Left lobe of liver (tissue), 2 donors: ENCODE measurements at regions not wholly inside any gene's neighbourhood (a gene's known extent, or its start where the extent isn't known, plus 50 kb on each side); places are given as distances from the start of the nearest gene placed in this dataset.

Experiments used
- ATAC-seq: fragments of 200-7000 bp; cut with Tn5 transposase; one replicate; pipeline ENCODE4 v1.9.1; 2020; ENCODE audit warnings: mild to moderate bottlenecking, moderate library complexity
- DNase-seq: peaks from one replicate; pipeline ENCODE4 v3.0.0-alpha.2; 2020; ENCODE audit warnings: low spot score
- donor health status: DM: no; HTN: no; CAD: no; lungs with moderate emphysema.
- donor health status: DM: no; HTN: yes; CAD: no.

GRCh38 chr3:178428037-178428436 is 108.2 kb upstream of the KCNMB2 start:
- ATAC-seq (no peak), DNase-seq (no peak)

DNA sequence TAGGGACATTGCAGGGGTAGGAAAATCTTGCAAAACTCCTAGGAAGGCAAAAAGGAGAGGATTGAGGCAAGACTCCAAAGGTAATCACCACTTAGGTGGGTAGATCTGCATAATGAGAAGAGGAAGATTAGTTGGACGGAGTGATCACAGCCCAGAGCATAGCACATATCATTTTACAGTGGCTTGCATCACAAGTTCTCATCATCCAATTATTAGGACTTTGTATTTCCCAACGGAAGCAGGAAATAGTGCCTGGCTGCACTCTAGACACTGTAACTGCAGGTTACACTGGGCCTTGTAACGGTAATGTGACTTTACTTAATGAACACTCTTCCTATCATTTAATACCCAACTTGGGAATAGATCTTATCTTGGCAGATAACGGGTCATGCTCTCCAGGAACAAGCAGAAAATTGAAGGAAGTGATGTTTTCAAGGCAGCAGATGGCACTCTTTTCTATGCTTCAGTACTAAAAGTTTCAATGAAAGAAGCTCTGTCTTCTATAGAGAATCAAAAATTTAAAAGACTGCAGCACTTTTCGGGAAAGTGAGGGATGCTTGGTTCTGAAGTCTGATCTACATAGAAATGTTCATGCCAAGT is 101.9 kb upstream of the KCNMB2 start:
- DNase-seq (no peak), ATAC-seq (no peak)

DNA sequence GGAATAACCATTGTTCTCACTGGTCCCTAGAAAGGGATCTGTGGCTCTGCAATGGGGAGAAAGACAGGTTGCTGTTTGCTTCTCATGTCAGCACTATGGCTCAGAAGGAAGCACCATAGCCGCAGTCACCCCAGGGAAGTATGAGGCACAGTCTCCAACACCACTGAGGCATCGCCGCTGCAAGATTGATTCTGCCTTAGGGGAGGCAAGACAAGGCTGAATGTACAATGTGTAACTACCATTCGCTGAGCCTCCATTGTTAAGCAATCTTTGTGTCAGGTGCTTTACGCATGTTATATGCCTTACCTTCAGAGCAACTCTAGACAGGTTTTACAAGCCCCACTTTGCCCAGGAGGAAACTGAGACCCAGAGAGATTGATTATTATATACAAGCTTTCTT is 100.7 kb upstream of the KCNMB2 start:
- ATAC-seq: no peak
- DNase-seq: no peak

GRCh38 chr3:178436773-178437172 is 99.5 kb upstream of the KCNMB2 start:
- ATAC-seq (peak; percentile 60), DNase-seq (no peak)

DNA sequence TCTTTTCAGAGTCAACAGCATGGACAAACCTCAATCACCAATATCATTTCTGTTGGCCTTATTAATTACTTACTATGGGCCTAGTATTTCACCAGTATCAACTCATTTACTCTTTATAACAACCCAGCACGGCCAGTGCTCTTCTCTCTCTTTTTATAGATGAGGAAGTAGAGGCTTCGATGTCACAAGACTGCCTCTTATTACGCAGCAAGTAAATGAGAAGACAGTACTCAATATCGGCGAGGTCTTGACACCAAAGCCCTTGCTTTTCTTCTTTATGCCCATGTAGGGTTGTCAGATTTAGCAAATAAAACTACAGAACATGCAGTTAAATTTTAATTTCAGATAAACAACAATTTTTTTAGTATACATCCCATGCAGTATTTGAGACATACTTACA is 99.0 kb upstream of the KCNMB2 start:
- no peak for DNase-seq
- no peak for ATAC-seq

GRCh38 chr3:178439504-178439903 is 96.7 kb upstream of the KCNMB2 start:
- ATAC-seq (no peak), DNase-seq (no peak)

DNA sequence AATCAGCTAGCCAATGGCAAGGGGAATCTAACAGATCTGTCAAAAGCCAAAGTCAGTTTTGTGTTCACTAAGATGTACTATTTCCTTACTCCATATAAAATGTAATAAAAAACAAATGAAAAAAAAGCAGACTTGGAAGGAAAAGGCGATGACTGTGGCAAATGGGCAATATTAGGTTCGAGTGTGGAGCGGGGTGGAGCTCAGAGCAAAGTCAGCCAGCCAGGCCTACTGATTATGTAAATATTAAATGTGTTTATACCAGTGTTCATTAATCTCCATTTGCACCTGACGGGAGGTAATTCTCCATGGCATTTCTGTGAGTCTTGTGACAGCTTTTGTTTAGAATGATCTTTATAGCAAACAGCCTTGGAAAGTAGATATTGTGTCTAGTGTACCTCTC is 96.2 kb upstream of the KCNMB2 start:
- DNase-seq (no peak), ATAC-seq (no peak)

GRCh38 chr3:178443634-178444033 is 92.6 kb upstream of the KCNMB2 start:
- no peak for ATAC-seq
- DNase-seq: no peak

DNA sequence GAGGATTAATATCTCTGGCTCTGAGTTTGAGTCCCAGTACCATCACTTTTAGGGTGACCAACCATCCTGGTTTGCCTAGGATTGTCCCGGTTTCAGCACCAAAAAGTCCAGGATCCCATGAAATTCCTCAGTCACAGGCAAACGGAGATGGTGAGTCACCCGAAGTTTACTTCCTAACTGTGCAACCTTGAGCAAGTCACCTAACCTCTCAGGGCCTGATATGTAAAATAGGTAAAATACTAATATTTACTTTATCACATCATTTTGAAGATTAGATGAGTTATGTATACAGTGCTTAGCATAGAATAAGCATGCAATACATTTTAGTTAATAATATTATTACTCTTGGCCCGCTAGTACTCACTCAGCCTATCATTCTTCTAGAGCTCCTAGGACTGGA is 91.1 kb upstream of the KCNMB2 start:
- ATAC-seq: no peak
- no peak for DNase-seq

- DNase-seq (no peak), ATAC-seq (no peak)
Measured at GRCh38 chr3:178446059-178446458, 90.2 kb upstream of the KCNMB2 start.

- no peak for DNase-seq
- no peak for ATAC-seq
Measured at GRCh38 chr3:178450476-178450875, 85.8 kb upstream of the KCNMB2 start.

- ATAC-seq: no peak
- DNase-seq: no peak
Measured at GRCh38 chr3:178451799-178452198, 84.4 kb upstream of the KCNMB2 start.

DNA sequence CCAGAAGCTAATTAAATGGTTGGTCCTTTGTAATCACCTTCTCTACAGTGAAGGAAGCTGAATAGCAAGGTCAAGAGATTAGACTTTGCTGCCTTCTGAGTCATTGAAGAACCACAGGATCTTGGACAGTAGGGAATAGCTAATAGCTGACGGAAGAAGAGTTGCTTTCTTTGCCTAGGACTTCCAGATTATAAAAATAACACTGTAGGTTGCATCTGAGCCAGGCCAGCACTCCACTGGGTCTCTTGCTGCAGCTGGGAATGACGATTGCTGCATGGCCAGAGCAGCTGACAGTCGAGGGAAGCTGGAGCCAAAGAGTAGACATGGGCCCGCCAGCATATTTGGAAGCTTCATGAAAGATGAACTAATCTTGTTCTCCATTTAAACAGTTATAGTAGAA is 81.5 kb upstream of the KCNMB2 start:
- ATAC-seq (peak; percentile 25), DNase-seq (no peak)

DNA sequence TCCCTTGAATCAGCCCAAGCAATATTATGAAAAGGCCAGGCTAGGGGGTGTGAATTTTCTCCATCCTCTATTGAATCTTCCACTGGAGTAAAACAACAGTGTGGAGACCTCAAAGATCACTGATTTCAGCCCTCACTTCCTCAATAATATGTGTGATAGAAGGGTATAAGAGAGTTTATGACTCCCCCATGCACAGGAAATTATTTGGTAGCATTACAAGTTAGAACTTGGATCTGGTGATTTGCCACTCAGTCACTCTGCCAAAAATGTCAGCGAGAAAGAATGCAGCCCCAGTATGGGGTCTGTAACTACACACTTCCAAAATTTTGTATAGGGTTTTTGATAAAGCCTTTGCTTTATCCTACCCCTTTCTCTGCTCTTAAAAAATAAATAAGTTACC is 81.0 kb upstream of the KCNMB2 start:
- DNase-seq (no peak), ATAC-seq (no peak)

- ATAC-seq (no peak), DNase-seq (no peak)
Measured at GRCh38 chr3:178455946-178456345, 80.3 kb upstream of the KCNMB2 start.

GRCh38 chr3:178456621-178457285 is 79.5 kb upstream of the KCNMB2 start:
- DNase-seq: no peak
- ATAC-seq: no peak

- ATAC-seq (no peak), DNase-seq (no peak)
Measured at GRCh38 chr3:178457511-178457910, 78.7 kb upstream of the KCNMB2 start.

DNA sequence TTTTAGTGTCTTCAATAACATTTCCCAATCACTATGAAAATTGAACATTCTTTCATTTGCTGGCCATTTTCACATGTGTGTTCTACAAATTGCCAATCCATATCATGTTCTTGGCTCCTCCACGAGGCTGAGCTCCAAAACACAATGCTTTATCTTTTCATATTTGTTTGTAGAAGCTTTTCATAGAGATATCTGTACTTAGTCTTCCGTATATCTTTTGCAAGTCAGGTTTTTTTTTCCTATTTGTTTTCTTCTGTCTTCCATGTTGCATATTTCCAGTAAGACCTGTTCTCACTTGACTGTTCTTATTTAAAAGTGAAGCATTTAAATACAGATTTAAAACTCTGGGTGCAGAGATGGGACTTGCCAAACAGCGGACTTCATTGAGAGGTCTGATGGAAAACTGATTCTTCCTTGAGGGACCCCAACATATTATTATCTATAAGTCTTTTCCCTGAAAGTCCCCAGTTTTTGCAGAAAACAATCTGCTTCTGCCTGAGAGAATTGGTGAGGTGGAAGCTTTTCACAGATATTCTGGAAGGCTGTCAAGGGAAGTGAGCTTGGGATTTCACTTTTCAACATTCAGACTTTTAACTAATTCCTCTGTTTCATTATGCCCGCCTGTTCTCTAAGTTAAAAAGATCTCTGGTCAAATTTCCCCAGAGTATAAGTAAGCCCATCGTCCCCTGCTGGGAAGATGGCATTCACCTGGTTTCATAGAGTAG is 77.8 kb upstream of the KCNMB2 start:
- no peak for DNase-seq
- ATAC-seq: no peak

DNA sequence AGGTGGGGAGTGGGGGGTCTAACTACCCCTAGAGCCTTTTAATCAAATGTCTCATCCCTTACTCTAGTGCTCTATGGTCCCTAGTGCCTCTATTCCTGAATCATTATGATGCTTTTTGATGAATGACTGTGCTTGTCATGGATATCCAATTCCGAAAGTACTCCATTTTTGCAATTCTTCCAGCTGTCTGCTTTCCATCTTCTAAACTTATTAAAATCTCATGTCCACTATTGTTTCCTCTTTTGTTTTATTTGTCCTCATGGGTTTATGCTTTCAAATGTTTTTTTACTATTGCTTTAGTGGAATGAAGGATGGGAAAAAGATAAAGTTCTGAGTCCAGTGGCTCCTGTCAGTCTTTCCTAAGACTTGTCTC is 77.2 kb upstream of the KCNMB2 start:
- DNase-seq: no peak
- no peak for ATAC-seq

GRCh38 chr3:178465260-178466180 is 70.7 kb upstream of the KCNMB2 start:
- DNase-seq (no peak), ATAC-seq (no peak)

GRCh38 chr3:178472941-178473340 is 63.3 kb upstream of the KCNMB2 start:
- DNase-seq: no peak
- ATAC-seq: no peak
